HG03439 (cell line): ENCODE measurements at regions not wholly inside any gene's neighbourhood (a gene's known extent, or its start where the extent isn't known, plus 50 kb on each side); places are given as distances from the start of the nearest gene placed in this dataset.

Source experiments
- ATAC-seq: cut with Tn5 transposase; IDR thresholded peaks from one replicate; pipeline ENCODE4 v1.9.1; 2021; ENCODE audit warnings: mild to moderate bottlenecking, moderate library complexity; ENCODE audit not compliant: unreplicated experiment

DNA sequence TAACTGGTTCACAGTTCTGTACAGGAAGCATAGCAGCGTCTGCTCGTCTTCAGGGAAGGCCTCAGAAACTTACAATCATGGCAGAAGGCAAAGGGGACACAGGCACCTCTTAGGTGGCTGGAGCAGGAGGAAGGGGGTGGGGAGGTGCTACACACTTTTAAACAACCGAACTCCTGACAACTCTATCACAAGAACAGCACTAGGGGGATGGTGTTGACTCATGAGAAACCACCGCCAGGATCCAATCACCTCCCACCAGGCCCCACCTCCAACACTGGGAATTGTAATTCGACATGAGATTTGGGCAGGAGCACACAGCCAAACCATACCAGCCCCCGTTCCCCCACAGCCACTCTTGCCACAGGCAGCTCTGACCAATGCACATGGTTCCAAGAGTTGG, 306.3 kb upstream of the POU3F1 start:
- no peak for ATAC-seq

DNA sequence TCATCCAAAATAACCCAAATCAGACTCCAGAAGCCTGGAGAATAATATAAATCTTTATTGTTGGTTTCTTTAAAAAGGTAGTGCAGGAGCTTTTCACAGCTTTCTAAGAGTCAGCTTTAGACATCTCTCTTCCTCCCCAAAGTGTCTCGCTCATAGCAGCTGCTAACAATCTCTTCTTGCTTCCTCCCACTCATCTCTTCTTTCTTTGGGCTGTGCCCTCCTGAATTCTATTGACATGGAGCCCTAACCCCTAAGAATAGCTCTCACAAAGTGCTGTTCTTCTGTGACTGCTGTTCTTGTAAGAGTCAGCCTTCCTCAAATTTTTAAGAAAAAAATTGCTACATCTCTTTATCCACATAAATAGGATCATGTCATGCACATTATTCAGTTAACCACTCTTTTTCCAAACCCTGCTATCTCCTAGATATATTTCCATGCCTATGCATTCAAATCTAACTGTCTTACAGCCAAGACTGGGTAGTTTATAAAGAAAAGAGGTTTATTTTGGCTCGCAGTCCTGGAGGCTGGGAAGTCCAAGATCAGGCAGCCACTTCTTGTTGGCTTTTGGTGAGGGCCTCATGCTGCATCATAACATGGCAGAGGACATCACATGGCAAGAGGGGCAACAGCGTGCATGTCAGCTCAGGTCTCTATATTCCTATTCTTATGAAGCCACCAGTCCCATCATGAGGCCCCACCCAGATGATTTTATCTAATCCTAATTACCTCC, 301.0 kb upstream of the POU3F1 start:
- ATAC-seq = no peak

DNA sequence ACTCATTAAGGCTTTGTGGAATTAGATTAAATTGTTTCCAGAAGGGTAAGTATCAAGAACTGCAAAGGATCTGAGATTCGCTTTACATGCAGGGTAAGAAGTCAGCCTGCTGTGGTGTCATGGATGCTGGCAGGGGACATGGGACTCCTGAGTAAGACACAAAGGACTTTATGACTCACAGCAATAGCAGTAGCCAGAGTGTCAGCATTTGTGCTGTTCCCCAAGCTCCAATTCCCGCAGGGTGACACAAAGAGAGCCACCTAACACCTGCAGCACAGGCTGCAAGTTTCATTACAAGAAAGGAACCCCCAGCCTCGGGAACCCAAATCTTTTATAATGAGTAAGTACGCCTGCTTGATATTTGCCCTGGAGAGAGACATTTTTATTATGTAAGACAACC, 298.1 kb upstream of the POU3F1 start:
- no peak for ATAC-seq

DNA sequence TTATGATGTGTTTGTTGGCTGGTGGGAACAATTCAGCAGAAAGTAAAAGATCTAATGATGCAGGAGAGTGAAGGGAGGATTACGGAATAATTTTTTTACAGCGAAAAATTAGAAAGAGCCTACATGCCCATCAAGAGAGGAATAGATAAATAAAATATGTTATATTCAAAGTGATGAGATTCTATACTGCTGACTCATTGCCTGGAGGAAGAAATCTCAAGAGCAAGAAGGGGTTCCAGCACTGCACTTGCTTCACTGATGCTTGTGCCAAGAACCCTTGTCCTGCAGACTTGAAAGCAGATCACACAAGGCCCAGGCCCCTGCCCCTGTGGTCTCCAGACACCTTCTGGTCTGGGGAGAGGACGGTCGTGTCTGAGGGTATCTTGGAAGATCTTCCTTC, 295.1 kb upstream of the POU3F1 start:
- no peak for ATAC-seq

DNA sequence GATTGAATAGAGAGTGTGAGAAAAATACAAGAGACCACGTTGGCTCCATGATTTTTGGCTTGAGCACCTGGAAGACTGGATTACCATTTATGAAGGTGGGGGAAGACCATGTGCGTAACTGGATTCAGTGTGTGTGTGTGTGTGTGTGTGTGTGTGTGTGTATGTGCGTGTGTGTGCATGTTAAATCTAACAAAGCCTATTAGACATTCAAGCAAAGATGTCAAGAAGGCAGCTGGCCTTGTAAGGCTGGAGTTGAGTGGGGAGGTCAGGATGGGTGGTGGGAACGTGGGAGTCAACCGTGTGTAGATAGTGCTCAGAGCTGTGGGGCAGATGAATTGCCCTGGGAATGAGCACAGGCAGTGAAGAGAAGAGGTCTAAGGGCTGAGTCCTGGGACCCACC, 293.8 kb upstream of the POU3F1 start:
- no peak for ATAC-seq

DNA sequence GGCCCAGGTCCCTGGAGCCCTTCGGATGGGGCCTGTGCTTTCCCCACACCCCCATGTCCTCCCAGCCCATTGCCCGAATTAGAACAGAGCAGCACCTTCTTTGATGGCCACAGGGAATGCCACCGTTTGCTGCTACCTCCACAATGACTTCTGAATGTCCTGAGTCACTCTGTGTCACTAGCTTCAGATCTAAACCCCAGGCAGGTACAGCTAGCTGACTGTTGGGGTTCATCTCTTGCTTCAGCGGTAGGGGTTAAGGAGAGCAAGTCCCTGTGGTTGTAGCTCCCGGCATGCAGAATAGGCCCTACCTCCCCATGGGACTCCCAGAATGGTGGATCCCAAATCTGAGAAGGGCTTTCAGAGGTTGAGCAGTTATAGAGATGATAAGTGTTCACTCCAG, 291.1 kb upstream of the POU3F1 start:
- ATAC-seq = no peak

- no peak for ATAC-seq
Measured at GRCh38 chr1:38336961-38337360, 290.4 kb upstream of the POU3F1 start.

DNA sequence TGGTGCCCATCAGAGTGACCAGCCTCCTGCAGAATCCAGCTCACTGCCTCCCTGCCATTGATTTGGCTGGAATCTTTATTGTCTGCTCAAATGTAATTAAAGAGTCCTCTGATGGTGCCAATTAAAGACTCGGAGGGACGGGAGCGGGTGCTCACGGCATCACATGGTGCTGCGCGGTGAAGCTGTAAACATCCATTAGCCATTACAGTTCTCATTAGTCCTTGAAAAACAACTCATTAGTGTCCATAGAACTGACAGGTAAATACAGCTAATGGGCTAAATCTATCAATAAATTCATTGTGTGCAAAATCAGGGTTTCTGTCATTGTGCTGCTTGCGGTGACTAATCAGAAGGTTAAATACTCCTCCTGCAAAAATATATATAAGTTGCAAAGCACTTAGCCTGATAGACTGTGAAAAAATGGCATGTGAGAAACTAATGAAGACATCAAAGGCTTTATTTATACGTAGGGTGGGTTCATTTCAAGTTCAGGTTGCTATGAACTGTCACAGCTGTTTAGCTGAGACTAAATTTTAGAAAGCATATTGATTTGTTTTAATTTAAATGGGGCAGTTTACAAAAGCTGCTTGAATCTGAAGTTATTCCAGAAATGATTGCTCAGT, 289.8 kb upstream of the POU3F1 start:
- ATAC-seq = no peak

DNA sequence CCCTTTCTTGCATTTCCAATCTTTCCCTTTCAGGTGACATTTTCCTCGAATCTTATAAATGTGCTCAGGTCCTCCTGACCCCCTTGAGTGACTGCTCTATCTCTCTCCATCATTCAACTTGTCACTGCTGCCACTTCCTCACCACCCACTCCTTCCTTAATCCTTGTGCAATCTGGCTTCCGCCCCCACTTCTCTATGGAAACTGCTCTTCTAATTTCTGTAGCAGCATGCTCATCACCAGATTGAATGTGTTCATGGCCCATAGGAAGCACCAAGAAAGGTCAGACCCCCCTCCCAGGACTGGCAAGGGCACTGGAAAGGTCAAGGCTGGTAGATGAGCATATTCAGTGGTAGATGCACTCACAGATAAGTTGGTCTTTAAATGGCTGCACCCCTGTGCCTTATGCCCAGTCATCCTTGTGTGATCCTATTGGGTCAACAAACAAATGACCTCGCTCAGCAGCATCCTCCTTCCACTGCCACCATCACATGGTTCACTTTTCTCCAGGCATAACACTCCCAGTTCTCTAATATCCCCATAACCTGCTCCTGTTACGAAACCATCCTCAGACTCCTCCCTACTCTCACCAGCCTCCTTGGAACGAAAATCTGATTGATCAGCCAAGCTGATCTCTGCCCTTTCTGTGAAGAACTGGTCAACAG, 288.5 kb upstream of the POU3F1 start:
- no peak for ATAC-seq

DNA sequence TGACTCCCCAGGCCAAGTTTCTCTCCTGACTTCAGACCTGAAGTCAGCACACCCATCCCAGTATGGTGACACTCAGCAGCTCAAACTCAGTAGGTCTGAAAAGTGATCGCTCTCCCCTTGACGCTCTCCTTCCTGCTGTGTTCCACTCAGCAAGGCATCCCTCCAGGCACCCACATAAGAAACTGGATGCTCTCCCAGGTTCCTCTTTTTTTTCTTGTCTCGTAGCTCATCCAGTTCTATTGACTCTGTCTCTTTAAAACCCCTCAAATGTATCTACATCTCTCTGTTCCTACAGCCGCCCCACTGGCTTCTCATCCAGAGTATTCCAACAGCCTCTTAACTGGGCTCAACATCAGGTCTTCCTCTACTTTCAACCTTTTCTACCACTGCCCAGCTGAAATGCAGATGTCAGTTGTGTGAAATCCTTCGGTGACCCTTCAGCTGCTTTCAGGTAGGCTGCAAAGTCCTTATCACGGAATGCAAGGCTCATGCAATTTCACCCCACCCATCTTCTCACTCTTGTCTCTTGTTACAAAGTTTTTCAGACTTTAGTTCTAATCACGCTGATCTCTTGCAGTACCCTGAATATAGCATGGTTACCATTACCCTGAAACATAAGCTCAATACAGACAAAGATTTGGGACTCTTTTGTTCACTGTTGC, 286.2 kb upstream of the POU3F1 start:
- no peak for ATAC-seq

GRCh38 chr1:38331496-38332210, 285.1 kb upstream of the POU3F1 start:
- no peak for ATAC-seq

- ATAC-seq = no peak
Measured at GRCh38 chr1:38330799-38331198, 284.2 kb upstream of the POU3F1 start.

DNA sequence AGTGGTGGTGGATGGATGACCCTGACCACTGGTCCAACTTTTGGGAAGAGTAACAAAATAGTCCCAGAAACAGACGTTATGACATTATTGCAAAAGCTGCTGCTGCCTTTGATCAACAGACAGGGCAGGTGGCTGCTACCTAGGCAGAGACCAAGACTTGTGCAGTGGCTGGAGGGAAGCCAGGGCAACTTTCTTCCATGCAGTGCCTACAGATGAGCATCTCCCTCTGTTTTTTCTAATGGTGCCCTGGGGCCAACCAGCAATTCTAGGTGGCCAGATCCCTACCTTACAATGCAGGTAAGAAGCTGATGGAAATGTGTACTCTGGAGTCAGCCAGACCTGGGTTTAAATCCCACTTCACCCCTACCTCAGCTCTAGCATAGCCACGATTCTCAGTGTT, 283.1 kb upstream of the POU3F1 start:
- ATAC-seq = no peak

DNA sequence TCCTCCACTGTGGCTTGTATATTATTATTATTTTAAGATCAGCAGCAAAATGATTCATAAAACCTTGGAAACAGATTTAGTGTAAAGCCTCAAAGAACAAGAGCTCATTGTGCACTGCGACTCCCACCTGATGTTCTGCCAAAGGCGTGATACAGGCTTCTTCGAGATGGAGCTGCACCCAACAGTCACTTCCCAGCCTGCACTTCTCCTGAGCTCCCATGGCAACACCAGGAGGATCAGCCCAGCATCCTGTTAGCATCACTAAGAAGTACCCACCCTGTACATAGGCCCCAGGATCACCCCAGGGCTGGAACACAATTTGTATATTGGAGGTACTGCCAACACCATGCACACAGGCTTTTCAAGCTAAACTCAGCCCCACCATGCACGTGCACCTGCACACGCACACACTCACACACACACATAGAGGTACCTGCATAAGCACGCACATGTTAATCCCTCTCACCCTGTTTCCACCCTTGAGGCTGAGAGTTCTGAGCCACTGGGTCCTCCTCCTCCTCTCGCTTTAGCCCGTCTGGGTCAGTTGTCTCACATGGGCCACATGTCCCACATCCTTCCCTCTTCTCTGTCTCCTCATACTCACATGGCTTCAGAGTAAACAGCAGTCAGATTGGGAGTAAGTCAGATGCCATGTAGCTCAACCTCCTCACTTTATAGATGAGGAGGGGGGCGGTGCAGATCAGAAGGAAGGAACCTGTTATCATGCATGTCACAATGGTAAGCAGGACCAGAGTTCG, 281.9 kb upstream of the POU3F1 start:
- no peak for ATAC-seq

DNA sequence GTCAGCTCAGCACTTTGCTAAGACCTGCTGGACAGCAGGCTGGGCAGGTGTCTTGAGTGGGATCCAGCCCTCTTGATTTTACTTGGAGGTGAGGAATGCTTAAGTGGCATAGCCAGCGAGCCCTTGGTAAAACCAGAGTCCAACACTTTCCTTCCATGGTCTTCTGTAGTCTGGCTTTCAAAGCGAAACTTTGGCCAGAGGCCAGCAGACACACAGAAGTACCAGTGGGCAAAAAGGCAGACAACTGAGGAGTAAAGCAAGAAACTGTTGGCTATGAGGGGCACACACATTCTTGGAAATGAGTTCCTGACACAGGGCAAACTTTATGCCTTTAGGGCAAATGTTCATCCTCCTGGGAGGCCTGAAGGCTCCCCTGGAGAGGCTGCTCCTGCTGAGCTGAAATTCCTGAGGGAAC, 281.0 kb upstream of the POU3F1 start:
- ATAC-seq = no peak

DNA sequence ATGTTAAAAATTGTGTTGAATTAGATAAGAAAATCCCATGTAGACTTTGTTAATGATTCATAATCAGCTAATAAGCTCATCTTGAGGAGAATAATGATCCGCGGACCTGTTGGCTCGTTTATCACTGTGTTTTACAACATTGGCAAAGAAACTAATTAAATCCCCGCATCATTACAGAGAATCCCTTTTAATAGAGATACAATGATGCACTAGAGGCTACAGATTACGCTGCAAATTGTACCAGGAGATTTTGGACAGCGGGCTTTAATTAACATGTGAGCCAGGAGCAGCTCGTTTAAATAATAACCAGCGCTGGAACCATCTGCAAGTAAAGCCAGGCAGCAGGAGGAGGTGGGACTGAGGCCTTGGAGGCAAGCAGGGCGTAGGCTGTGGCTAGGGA, 280.3 kb upstream of the POU3F1 start:
- ATAC-seq = no peak

- no peak for ATAC-seq
Measured at GRCh38 chr1:38326135-38326534, 279.5 kb upstream of the POU3F1 start.

GRCh38 chr1:38312753-38313152, 266.2 kb upstream of the POU3F1 start:
- ATAC-seq = no peak

DNA sequence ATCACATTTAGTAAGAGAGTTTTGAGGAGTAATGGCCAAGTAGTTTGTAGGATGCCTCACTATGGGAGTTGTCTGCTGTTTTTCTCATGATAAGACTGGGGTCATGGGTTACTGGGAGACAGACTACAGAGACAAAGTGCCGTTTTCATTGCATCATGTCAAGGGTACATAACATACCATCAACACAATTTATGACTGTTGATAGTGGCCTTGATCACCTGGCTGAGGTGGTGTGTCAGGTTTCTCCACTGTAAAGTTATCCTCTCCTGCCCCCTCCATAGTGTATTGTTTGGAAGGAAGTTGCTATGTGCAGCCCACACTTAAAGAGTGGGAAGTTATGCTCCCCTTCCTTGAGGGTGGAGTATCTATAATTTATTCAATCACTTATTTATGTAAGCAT, 263.5 kb upstream of the POU3F1 start:
- no peak for ATAC-seq

DNA sequence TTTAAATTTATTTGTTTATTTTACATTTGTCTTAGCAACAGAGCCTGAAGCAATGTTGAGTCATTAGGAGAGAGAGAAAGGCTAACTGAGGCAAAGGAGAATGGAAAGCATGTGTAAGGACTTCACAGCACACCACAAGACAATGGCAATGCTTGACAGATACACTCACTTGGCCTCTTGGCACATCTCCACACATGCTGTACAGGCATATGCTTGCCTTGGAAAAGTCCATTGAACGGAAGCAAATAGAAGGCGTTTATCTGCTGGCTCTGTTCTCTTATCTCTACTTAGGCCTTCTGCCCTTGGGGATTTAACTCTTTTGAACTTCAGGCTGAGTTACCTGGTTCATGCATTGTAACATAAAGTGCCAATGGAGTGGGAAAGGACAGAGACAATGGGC, 262.2 kb upstream of the POU3F1 start:
- no peak for ATAC-seq
